ENCODE measurements at regions not wholly inside any gene's neighbourhood (a gene's known extent, or its start where the extent isn't known, plus 50 kb on each side); places are given as distances from the start of the nearest gene placed in this dataset.

GRCh38 chr12:47408171-47408871 is 297.5 kb downstream of the RPAP3 start:
- Histone ChIP-seq H3K4me3 (replicated peaks in 1 of 3; ENCODE audit: low read depth in 2 of 3, low read length in 3 of 3) (no peak overlapping the region), H3K27ac (ENCODE audit: low read depth in 1 of 2, low read length in 2 of 2) (no peak overlapping the region)
- DNase-seq, result peak; percentile 42 to 70 (median 61)

More at GRCh38 chr12:47408171-47408871, 297.5 kb downstream of the RPAP3 start:
- Histone ChIP-seq H4K20me1 (ENCODE audit: insufficient read depth, low read length) (no peaks in the 10 kb centered on the region), H3K9me3 (replicated peaks in 1 of 2; ENCODE audit: control insufficient read depth in 1 of 2, insufficient read depth in 1 of 2, low read length in 2 of 2) (no peaks in the 10 kb centered on the region), H3K4me2 (replicated peaks; ENCODE audit: extremely low read depth, low read length, poor library complexity, severe bottlenecking) (no peak overlapping the region), H3K79me2 (ENCODE audit: insufficient read depth, low read length) (no peaks in the 10 kb centered on the region), H3K9ac (ENCODE audit: insufficient read depth, low read length, poor library complexity, severe bottlenecking) (no peak overlapping the region), H3K4me1 (ENCODE audit: control insufficient read depth in 1 of 2, insufficient read depth in 2 of 2, low read length in 2 of 2) (no peaks in the 10 kb centered on the region), H2AFZ (ENCODE audit: insufficient read depth, low read depth, low read length, poor library complexity, severe bottlenecking) (no peak overlapping the region), H3K27me3 (ENCODE audit: control insufficient read depth in 2 of 2, insufficient read depth in 2 of 2, low read length in 2 of 2) (no peaks in the 10 kb centered on the region), H3K36me3 (replicated peaks in 1 of 2; ENCODE audit: control insufficient read depth in 1 of 2, insufficient read depth in 2 of 2, low read length in 2 of 2) (no peaks in the 10 kb centered on the region)
- peaks cover 3% of the 10 kb centered on the region for H3K4me1 Mint-ChIP-seq
- peak; percentile 61 for TF ChIP-seq CTCF (IDR thresholded peaks at IDR 0.05)
- intact Hi-C loops (cut with micrococcal nuclease), result loop anchor here (5.0 to 10.0 kb wide), 3 partner anchors 54 to 376 kb away; no protein-coding TSS in a partner anchor
- H3K4me3 Mint-ChIP-seq, result no peak overlapping the region
- peaks cover 1 to 6% (median 5%) of the 10 kb centered on the region in 3 donors for H3K27me3 Mint-ChIP-seq (ENCODE audit: low read depth in 3 of 3)
- WGBS (ENCODE audit: insufficient coverage), result 17% methylated on average over 1 of the region's 2 CpGs
- no peak overlapping the region for H3K27ac Mint-ChIP-seq
- H3K9me3 Mint-ChIP-seq, result peaks cover 0 to 1% (median 0%) of the 10 kb centered on the region in 7 donors
- H3K36me3 Mint-ChIP-seq, result no peaks in the 10 kb centered on the region

Data from CD14-positive monocyte (primary cell).